Right lobe of liver (tissue), 6 donors: ENCODE measurements at regions not wholly inside any gene's neighbourhood (a gene's known extent, or its start where the extent isn't known, plus 50 kb on each side); places are given as distances from the start of the nearest gene placed in this dataset.

Source experiments
- ATAC-seq, 4 donors: fragments of 200-7000 bp; cut with Tn5 transposase; one replicate each; pipeline ENCODE4 v1.9.1; 2020; ENCODE audit warnings: mild to moderate bottlenecking in 4 of 4, moderate library complexity in 4 of 4
- DNase-seq, 3 donors: peaks; one replicate each; pipeline ENCODE4 v3.0.0-alpha.2; 2020
- H3K27ac ChIP-seq, 3 donors: fragments of 200-600 bp; one replicate each; pipeline ENCODE4 v1.8.0; 2022
- H3K27me3 ChIP-seq, 2 donors: fragments of 200-600 bp; one replicate each; pipeline ENCODE4 v1.8.0; 2022
- H3K36me3 ChIP-seq, 4 donors: fragments of 200-600 bp; sonication (generic) in 1 of 4; one replicate each; pipeline versions ENCODE4 v1.5.1 to v1.8.0; 2017 to 2022; ENCODE audit warnings: control low read depth in 1 of 4
- H3K4me1 ChIP-seq, 4 donors: fragments of 200-600 bp; sonication (generic) in 1 of 4; one replicate each; pipeline versions ENCODE4 v1.5.1 to v1.8.0; 2017 to 2022; ENCODE audit warnings: control low read depth in 1 of 4
- H3K4me3 ChIP-seq, 3 donors: fragments of 200-600 bp; one replicate each; pipeline ENCODE4 v1.8.0; 2022
- H3K9me3 ChIP-seq, 4 donors: fragments of 200-600 bp; sonication (generic) in 1 of 4; one replicate each; pipeline versions ENCODE4 v1.5.1 to v1.8.0; 2017 to 2022; ENCODE audit warnings: control low read depth in 1 of 4
- POLR2A ChIP-seq: fragments of 450-650 bp; IDR thresholded peaks from one replicate; pipeline ENCODE4 v1.6.1; 2017; ENCODE audit warnings: antibody characterized with exemption, mild to moderate bottlenecking
- WGBS: methylation state at CpG from one replicate; pipeline ENCODE4 v1.1.6; 2018; ENCODE audit warnings: low coverage, low lambda C conversion rate; ENCODE audit not compliant: insufficient coverage; ENCODE audit errors: missing lambda C conversion rate; 5-methylcytosine and 5-hydroxymethylcytosine counted together
- intact Hi-C, 2 donors: fragments of 100-400 bp; cut with DNase I; formaldehyde crosslinking; loops; one replicate each; pipeline versions ENCODE4 v1.11.2 to v1.14.1; 2022
- TF ChIP-seq, protein P1 (sequence below), 4 donors: fragments of 200-600 bp in 3 of 4; fragments of 450-650 bp in 1 of 4; IDR thresholded peaks; one replicate each; pipeline versions ENCODE4 v1.5.1 to v1.8.0; 2016 to 2022; ENCODE audit warnings: antibody characterized with exemption in 4 of 4, mild to moderate bottlenecking in 2 of 4
- donor health status: DM: no; HTN: yes; CAD: no.
- donor health status: DM: no; HTN: no; CAD: no.
- donor health status: DM: no; HTN: no; CAD: no.
- donor health status: DM: no; HTN: yes; CAD: no.
- donor health status: DM: no; HTN: yes; CAD: no.

DNA sequence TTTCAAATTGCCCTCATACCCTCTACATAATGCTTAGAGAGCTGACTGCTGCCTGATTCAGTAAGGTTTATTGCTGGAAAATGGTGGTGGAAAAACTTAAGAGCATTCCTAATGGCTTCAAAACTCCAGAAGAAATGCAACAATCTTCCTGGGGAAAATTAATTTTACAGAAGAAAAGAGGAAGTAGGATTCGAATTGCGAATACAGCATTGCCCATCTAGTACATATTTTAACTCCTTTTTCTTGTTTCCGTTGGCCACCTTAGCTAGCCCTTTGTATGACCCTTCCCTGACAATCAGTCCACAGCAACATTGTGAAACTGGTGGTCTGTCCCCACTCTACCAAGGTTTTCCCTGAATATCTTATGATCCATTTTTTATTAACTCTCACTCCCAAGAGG is 224.7 kb downstream of the MTX2 start:
- ATAC-seq = no peak

DNA sequence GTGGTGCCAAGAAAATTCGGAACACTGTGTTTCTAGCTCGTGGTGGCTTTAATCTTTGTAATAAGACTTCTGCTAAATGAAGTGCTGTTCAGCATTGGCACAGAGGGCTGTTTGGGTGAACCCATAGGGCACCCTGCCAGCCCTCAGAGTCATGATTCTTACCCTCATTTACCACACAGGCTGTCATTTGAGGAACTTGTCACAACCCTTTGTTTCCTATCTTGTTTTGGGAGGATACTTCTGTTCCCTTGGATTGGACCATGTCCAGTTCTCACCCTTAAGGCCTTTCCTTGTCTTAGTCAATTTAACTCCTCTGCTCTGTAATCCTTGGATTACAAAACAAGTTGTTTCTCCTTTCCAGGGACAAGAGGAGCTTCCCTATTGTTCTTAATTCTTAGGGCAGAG is 225.7 kb downstream of the MTX2 start:
- Histone ChIP-seq H3K36me3 (no peaks in the 10 kb centered on the region), H3K4me3 (no peak overlapping the region), H3K27me3 (no peaks in the 10 kb centered on the region), H3K27ac (no peak overlapping the region), H3K4me1 (no peaks in the 10 kb centered on the region), H3K9me3 (no peaks in the 10 kb centered on the region)
- ATAC-seq = peak in 3 of 4 donors; percentile 46 to 53 (median 49)
- intact Hi-C loops = no loop called here
- 11% methylated on average over 2 of the region's 2 CpGs for WGBS
- TF ChIP-seq, protein P1, sequence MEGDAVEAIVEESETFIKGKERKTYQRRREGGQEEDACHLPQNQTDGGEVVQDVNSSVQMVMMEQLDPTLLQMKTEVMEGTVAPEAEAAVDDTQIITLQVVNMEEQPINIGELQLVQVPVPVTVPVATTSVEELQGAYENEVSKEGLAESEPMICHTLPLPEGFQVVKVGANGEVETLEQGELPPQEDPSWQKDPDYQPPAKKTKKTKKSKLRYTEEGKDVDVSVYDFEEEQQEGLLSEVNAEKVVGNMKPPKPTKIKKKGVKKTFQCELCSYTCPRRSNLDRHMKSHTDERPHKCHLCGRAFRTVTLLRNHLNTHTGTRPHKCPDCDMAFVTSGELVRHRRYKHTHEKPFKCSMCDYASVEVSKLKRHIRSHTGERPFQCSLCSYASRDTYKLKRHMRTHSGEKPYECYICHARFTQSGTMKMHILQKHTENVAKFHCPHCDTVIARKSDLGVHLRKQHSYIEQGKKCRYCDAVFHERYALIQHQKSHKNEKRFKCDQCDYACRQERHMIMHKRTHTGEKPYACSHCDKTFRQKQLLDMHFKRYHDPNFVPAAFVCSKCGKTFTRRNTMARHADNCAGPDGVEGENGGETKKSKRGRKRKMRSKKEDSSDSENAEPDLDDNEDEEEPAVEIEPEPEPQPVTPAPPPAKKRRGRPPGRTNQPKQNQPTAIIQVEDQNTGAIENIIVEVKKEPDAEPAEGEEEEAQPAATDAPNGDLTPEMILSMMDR (IDR thresholded peaks at IDR 0.05) = no peak
- no peak for TF ChIP-seq POLR2A
- peak in 1 of 3 donors; percentile 28 for DNase-seq

More for the DNA sequence above, 224.7 kb downstream of the MTX2 start:
- DNase-seq = no peak
- Histone ChIP-seq H3K36me3 (no peaks in the 10 kb centered on the region), H3K4me1 (no peaks in the 10 kb centered on the region), H3K9me3 (no peaks in the 10 kb centered on the region), H3K27ac (no peak overlapping the region), H3K4me3 (no peak overlapping the region), H3K27me3 (no peaks in the 10 kb centered on the region)
- 74% methylated on average over 3 of the region's 3 CpGs for WGBS
- TF ChIP-seq POLR2A = no peak
- TF ChIP-seq, protein P1 (IDR thresholded peaks at IDR 0.05) = no peak
- intact Hi-C loops = no loop called here

DNA sequence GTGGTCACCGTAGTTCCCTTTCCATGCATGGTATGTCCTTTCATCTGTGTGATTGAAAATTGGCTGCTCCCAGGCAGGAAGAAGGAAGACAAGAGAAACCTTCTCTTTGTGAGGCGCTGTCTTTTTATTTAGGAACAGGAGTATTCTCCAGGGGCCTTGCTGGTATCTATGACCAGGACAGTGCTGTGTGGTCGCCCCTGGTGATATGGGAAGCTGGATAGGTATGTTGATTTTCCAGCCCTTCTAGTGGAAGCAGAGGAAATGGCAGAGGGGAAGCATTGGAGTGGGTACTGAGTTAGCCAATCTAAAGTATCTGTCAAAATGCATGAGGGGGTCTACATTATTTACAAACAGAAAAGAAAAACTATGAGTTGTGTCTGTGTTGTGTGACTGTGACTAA is 226.6 kb downstream of the MTX2 start:
- TF ChIP-seq POLR2A = no peak
- TF ChIP-seq, protein P1 (IDR thresholded peaks at IDR 0.05) = no peak
- WGBS = 93% methylated on average over 3 of the region's 3 CpGs
- no peaks in the 10 kb centered on the region for H3K4me1 ChIP-seq
- DNase-seq = no peak
- H3K27me3 ChIP-seq = no peaks in the 10 kb centered on the region
- intact Hi-C loops = no loop called here
- no peak overlapping the region for H3K27ac ChIP-seq
- H3K36me3 ChIP-seq = no peaks in the 10 kb centered on the region
- ATAC-seq = no peak
- no peaks in the 10 kb centered on the region for H3K9me3 ChIP-seq
- no peak overlapping the region for H3K4me3 ChIP-seq

DNA sequence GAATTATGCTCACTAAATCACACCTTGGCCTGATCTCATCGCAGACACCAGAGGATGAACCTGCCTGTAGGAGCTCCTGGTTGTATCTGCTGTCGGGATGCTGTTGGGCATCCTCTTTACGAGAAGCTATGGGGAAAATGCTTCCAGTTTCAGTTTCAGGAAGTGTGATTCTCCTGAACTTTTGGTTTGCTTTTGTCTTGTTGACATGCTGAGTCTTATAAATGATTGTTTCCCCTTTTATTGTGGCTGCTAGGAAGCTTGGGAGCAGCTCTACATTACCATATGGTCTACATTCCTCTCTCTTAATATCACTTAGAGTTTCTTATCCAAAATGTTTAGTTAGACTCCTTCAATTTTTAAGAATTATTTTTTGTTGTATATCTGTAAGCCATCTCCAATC is 227.5 kb downstream of the MTX2 start:
- TF ChIP-seq POLR2A = no peak
- TF ChIP-seq, protein P1 (IDR thresholded peaks at IDR 0.05) = no peak
- Histone ChIP-seq H3K4me1 (no peaks in the 10 kb centered on the region), H3K27ac (no peak overlapping the region), H3K27me3 (no peaks in the 10 kb centered on the region), H3K4me3 (no peak overlapping the region), H3K36me3 (no peaks in the 10 kb centered on the region), H3K9me3 (no peaks in the 10 kb centered on the region)
- 53% methylated on average over 3 of the region's 3 CpGs for WGBS
- DNase-seq = no peak
- ATAC-seq = peak in 3 of 4 donors; percentile 29 to 47 (median 38)
- intact Hi-C loops = no loop called here

DNA sequence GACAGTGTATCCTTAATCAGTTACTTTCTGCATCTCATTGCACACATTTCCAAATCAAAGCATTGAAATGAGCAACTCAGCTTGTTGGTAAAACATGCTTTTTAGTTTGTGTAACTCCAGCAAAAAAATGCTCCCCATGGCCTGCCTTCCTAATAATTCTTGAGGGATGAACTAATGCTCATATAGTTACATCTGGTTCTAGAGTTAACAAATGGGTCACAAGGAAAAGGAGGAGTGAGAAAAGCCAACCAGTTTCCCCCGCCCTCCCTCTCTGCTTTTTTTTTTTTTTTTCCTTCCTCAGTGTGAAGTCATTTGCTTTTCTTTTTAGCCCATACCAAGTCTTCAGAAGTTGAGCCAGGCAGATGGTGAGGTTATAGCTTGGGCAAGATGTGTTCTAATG is 231.7 kb downstream of the MTX2 start:
- Histone ChIP-seq H3K27me3 (no peaks in the 10 kb centered on the region), H3K27ac (no peak overlapping the region), H3K9me3 (no peaks in the 10 kb centered on the region), H3K4me3 (no peak overlapping the region), H3K4me1 (peaks cover 0 to 11% (median 3%) of the 10 kb centered on the region in 4 donors), H3K36me3 (no peaks in the 10 kb centered on the region)
- 69% methylated on average over 1 of the region's 1 CpG for WGBS
- intact Hi-C loops = no loop called here
- no peak for DNase-seq
- TF ChIP-seq, protein P1 (IDR thresholded peaks at IDR 0.05) = no peak
- no peak for TF ChIP-seq POLR2A
- ATAC-seq = no peak
